SIG-M5 treated with dmso at 0.1 percent for 504 hours (cell line): ENCODE measurements at regions not wholly inside any gene's neighbourhood (a gene's known extent, or its start where the extent isn't known, plus 50 kb on each side); places are given as distances from the start of the nearest gene placed in this dataset.
"Not testable (repeated sequence)": the region's sequence is repeated elsewhere in the genome, so short reads cannot be mapped to it uniquely, and the experiment has no call there.

Source experiments
- DNase-seq: peaks from one replicate; lab custom pipeline; 2025; ENCODE audit not compliant: unreplicated experiment; lab: John Stamatoyannopoulos, UW

GRCh38 chr10:71015674-71016073, 127.3 kb upstream of the PCBD1 start:
- DNase-seq: no peak

GRCh38 chr10:71020061-71020460, 131.7 kb upstream of the PCBD1 start:
- DNase-seq: not testable (repeated sequence)

GRCh38 chr10:71021402-71021801, 133.0 kb upstream of the PCBD1 start:
- no peak for DNase-seq

GRCh38 chr10:71023704-71024283, 135.4 kb upstream of the PCBD1 start:
- no peak for DNase-seq

GRCh38 chr10:71024490-71024889, 136.1 kb upstream of the PCBD1 start:
- DNase-seq: no peak

GRCh38 chr10:71025535-71025934, 137.2 kb upstream of the PCBD1 start:
- DNase-seq: no peak

GRCh38 chr10:71028066-71028465, 139.7 kb upstream of the PCBD1 start:
- no peak for DNase-seq

- DNase-seq: no peak
Observed at GRCh38 chr10:71029411-71029892, 141.1 kb upstream of the PCBD1 start.

- no peak for DNase-seq
Observed at GRCh38 chr10:71029907-71030306, 141.5 kb upstream of the PCBD1 start.

GRCh38 chr10:71031026-71031425, 142.7 kb upstream of the PCBD1 start:
- DNase-seq: no peak

GRCh38 chr10:71031603-71032002, 143.2 kb upstream of the PCBD1 start:
- DNase-seq: no peak

GRCh38 chr10:71032887-71033286, 144.5 kb upstream of the PCBD1 start:
- no peak for DNase-seq

- DNase-seq: no peak
Observed at GRCh38 chr10:71033396-71033980, 145.1 kb upstream of the PCBD1 start.

- DNase-seq: no peak
Observed at GRCh38 chr10:71035511-71036296, 147.3 kb upstream of the PCBD1 start.

GRCh38 chr10:71036297-71036966, 148.1 kb upstream of the PCBD1 start:
- no peak for DNase-seq

- DNase-seq: no peak
Observed at GRCh38 chr10:71038091-71038633, 149.8 kb upstream of the PCBD1 start.

- no peak for DNase-seq
Observed at GRCh38 chr10:71038921-71039320, 150.6 kb upstream of the PCBD1 start.

GRCh38 chr10:71039551-71039950, 151.2 kb upstream of the PCBD1 start:
- DNase-seq: no peak

GRCh38 chr10:71040343-71040742, 152.0 kb upstream of the PCBD1 start:
- DNase-seq: no peak

- no peak for DNase-seq
Observed at GRCh38 chr10:71040846-71041605, 152.7 kb upstream of the PCBD1 start.

- DNase-seq: no peak
Observed at GRCh38 chr10:71042216-71042615, 153.9 kb upstream of the PCBD1 start.
